ENCODE measurements at regions not wholly inside any gene's neighbourhood (a gene's known extent, or its start where the extent isn't known, plus 50 kb on each side); places are given as distances from the start of the nearest gene placed in this dataset.

DNA sequence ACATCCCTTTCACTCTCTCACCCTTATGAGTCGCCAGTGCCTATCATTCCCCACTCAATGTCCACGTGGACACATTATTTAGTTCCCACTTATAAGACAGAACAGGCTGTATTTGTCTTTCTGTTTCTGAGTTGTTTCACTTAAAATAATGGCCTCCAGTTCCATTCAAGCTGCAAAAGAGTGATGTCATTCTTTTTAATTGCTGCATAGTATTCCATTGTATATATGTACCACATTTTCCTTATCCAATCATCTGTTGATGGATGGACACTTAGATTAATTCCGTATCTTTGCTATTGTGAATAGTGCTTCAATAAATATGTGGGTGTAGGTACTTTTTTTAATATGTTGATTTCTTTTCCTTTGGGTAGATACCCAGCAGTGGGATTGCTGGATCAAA lies 79.1 kb downstream of the ZNF365 start:
- DNase-seq (ENCODE audit: low spot score), result no peak

DNA sequence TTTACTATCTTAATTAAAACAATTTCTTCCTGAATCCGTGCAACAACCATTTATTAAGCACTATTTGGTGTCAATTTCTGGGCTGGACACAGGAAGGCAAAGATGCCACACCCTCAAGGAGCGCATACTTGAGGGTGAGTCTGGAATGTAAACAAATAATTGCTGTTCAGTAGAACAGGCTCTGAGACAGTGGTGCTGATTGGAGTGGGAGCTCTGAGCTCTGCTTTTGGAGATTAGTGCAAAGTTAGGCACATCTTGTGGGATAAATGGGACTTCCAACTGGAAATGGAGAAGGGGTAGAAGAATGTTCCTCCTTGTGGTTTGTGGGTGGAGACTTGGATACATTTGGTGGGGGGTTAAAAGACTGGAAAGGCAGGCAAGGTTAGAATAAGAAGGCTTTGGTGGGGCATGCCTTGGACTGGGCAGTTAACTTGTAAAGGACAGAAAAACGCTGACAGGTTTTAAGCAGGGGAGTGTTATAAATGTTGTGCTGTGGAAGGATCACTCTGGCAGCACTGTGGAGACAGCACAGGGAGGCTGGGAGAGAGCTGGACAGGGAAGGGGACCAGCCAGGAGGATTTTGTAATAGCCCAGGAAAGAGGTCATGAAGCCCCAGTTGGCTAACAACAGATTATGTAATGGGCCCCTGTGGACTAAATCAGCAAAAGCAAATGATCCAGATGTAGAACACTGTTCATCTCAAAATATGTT lies 80.7 kb downstream of the ZNF365 start:
- peak; percentile 82 for DNase-seq (ENCODE audit: low spot score)

DNA sequence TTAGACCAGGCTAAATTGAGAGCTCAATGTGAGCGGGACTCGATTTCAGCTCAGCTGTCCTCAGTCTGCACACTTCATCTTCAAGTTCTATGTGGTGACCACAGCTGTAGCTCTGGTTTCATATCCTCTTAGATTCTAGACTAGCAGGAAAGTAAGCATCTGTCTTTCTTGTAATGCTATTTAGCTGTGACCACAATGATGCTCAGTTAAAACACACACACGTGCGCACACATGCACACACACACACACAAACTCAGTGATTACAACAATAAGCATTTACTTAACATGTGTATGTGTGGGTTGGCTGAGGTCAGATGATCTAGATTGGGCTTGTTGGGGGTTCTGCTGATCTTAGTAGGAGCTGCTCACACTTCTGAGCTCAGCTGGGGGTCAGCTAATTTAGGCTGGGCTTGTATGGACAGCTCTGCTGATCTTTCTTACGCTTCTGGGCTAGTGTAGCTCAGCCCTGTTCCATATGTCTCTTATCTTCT lies 82.5 kb downstream of the ZNF365 start:
- peak; percentile 41 for DNase-seq (ENCODE audit: low spot score)

DNA sequence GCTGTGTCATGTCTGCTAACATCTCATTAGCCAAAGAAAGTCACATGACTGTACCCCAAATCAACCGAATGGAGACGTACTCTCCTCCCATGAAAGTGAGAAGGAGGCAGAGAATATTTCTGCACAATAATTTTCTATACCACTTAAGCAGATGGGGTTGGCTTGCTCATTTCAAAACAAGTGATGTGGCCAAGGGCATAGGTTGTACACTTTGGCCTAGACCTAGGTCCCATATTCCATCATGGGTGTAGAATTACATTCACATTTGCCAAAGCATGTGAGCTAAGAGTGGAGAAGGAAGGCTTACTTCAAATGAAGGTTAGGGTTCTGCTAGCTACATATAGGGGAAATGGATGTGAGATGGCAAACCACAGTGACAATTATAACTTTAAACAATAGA lies 83.0 kb downstream of the ZNF365 start:
- DNase-seq (ENCODE audit: low spot score), result no peak

DNA sequence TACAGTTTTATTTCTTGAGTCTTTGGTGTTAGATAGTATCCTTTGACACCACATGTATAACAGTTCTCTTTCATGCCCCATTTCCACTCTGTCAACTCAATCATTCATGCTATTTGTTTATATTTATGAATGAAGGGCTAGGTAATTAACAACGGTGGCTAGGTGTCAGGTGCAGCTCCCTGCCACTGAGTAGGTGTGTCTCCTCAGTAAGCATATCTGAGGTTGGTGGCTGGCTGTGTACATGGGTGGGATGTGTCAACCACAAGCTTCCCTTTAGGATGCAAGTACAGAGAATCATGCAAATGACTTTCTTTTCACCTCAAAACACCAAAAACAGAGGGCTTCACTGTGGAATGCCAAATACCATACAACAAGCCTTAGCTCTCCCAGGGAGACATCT lies 83.4 kb downstream of the ZNF365 start:
- DNase-seq (ENCODE audit: low spot score), result no peak

DNA sequence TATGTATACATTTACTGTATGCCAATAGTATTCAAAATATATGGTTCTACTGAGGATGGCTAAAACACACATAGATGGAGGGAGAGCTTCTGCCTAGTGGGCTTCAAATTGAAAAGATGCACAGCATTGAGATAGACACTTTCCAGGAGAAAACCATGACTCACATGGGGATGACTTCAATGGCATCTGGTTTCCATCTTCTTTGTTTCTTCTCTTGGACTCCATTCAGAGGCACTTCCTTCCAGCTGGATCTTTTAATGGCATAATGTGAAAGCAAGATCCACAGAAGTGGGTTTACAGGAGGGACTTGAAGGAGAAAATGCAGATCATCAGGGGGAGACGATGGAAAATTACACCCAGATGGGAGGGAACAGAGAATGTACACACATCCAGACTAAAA lies 84.9 kb downstream of the ZNF365 start:
- DNase-seq (ENCODE audit: low spot score), result peak; percentile 77

DNA sequence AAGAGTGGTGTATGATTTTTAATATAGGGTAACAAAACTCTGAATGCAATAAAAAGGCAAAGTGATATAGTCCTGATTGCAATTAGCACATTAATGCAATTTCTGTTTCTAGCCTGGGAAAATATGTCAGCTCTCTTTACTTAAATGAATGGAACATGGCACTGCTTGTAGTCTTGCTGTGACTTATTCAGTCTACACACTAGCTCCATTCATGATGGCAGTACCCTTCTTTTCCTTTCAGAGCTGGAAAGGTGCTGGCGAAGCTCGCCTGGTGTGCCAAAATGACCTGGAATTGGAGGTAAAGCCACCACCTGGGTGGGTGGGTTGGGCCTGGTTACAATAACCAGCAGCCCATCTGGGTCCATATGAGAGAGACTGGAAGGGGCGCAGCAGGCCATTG lies 85.3 kb downstream of the ZNF365 start:
- no peak for DNase-seq (ENCODE audit: low spot score)

DNA sequence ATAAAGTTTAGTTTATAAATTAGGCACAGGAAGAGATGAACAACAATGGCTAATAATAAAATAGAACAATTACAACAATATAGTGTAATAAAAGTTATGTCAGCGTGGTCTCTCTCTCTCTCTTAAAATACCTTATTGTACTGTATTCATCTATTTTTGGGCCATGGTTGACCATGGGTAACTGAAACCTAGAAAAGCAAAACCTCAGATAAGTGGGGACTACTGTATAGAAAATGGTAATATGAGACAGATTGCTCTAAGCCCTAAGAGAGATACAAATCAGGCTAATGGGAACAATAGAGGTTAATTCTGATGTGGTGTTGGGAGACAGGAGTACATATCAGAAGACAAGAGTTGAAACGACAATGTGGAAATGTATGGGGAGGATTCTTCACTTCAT lies 86.2 kb downstream of the ZNF365 start:
- DNase-seq (ENCODE audit: low spot score), result no peak

DNA sequence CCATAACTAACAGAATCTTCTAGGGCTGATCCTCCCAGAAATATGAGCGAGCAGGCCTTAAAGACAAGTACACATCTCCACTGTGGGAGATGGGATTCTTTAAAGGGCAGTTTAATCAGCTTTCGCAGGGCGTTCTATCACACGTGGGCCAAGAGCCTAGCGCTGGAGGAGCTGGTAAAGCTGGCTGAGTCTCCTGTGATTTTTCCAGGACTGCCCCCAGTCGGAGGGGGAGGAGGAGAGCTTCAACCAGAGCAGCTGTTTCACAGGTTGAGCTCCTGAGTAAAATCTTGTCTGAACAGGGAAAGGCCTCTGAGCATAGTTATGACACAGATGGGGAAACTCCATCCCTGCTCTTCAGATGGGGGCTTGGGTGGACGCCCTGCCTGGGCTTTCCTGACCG lies 87.0 kb downstream of the ZNF365 start:
- DNase-seq (ENCODE audit: low spot score), result no peak

DNA sequence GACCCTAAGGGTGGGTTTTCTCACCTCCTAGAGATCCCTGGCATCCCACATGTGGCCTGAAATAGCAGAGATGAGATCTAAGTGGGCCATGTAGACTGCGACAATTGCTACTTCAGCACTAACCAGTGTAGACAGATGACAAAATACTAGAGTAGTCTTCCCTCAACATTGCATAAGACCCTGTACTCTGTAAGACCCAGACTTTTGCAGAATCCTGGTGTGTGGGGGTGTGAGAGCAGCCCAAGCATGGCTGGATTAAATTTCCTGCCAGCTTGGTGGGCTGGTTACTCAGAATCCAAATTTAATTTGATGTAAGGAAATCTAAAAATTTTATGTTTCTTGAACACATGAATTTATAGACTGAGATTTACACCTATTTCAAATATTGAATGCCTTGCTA lies 88.3 kb downstream of the ZNF365 start:
- no peak for DNase-seq (ENCODE audit: low spot score)

DNA sequence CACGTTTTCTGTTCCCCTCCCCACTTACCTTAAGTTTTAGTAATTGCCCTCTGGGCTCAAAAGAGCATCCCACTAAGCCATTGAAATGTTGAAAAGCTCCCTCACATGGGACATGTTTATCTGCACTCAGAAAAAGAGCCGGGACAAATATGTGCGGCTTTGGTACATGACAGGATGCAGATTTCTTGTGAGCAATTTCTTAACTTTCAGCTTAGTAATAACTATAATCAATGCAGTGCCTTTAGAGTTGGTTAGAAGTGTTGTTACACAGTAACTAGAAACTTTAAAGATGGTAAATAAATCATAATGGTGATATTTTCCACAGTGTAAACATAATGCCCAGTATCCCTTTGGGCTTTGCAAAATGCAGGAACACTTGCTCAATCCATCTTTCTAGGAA lies 89.2 kb downstream of the ZNF365 start:
- DNase-seq (ENCODE audit: low spot score), result no peak

DNA sequence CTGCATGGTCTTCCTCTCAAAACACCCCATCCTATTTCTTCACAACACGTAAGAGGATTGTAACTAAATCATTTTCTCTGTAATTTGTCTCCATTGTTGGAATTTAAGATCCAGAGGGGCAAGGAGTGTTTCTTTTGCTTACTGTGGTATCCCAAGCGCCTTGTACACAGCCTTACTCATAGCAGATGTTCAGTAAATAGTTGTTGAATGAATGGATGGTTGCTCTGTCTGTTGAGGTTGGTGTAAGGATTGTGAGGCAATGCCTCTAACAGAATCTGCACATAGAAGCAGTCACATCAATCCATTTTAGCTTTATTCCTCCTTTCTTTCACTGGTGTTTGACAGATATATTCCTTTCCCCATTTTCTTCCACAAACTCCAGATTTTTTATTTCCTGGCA lies 90.1 kb downstream of the ZNF365 start:
- peak; percentile 50 for DNase-seq (ENCODE audit: low spot score)

DNA sequence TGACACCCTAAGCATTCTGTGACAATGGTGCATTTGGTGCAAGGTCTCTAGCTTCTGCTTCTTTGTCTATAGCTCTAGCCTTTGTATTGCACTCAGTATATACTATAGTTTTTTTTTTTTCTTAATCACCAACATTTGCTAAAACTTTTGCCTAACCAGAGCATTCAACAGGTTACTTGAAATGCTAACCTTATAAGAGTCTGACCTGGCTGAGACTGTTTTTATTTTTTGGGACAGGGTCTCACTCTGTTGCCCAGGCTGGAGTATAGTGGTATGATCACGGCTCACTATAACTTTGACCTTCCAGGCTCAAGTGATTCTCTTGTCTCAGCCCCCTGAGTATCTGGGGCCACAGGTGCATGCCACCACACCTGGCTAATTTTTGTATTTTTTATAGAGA lies 92.4 kb downstream of the ZNF365 start:
- no peak for DNase-seq (ENCODE audit: low spot score)

DNA sequence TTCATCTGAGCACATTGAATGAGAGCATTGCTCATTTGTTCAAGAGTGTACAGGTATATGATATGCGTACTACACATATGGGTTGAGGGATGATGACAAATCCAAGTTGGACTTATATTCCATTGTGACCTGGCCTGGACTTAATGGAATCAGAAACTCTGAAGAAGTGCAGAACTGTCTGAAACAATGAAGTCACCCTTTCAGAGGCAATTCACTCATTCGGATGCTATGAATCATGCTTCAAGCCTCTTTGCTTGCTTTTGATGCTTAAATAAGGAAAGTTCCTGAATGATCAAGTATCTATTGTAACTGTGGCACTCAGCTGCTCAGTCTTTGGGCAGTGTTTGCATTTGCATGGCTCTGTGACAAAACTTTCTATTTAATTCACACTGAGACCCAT lies 93.4 kb downstream of the ZNF365 start:
- DNase-seq (ENCODE audit: low spot score), result peak; percentile 15

DNA sequence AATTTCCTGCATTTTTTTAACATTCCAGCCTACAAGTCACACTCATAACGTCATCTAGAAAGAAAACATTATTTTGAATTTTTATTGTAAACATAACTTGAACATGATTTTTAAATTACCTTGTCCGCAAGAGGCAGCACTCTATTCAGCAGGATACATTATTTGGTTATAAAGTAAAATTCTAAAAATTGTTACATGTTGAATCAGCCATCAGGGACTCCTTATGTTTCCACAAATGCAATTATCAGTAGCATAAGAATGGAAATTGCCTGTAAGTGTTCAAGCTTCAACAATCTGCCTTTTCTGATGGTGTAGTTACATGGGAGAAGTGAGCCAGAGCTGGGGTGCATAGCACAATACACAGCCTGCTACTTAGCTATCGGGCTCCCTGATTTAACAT lies 97.5 kb downstream of the ZNF365 start:
- DNase-seq (ENCODE audit: low spot score), result no peak

DNA sequence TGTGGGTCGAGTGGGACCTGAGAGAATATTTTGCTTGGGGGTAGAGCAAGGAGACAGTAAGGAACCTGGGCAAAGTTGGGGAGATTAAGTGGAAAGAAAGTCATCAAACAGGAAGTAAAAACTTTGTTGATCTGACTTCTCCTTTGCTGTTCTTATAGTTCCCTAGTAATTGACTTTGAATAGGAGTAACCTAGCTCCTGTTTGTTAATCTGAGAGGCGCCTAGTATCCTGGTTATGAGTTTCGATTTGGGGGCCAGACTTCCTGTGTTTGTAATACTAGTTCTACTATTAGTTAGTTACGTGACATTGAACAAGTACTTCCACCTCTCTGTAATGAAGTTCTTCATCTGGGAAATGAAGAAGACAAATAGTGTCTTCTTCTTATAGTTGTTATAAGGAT lies 99.1 kb downstream of the ZNF365 start:
- DNase-seq (ENCODE audit: low spot score), result no peak

DNA sequence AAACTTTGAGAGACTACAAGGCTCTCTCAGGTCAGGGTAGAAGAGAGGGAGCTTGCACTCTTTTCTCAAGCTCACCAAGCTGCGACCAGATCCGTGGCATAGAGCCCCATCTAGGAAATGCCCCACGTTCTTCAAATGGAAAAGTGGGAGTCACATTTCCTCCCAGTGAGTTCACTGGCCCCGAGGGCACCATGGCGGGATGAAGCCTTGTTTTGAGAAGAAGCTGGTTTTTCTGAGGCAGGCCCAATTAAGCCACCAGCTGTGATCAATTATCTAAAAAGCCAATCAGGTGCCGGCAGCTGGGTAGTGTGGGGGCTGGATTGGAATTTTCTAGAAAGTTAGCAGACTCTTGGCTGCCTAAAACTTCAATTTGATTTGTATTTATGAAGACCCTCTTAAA lies 101.4 kb downstream of the ZNF365 start:
- no peak for DNase-seq (ENCODE audit: low spot score)

DNA sequence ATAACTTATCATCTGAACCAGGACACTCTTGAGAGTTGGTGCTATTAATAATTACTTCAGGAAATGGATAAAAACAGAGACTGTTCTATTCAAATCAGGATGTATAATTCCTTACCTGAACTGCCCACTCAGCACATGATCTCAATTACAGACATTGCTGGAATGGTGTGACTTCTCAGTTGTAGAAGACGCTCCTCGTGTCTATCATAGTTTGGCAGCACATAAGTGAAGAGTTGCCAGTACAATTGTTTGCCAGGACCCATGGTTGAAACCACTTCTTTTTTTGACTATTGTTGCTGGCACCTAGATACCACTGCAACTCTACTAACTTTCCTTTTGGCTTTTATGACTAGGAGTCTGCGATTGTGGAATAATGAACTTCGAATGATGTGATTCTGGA lies 105.4 kb downstream of the ZNF365 start:
- no peak for DNase-seq (ENCODE audit: low spot score)

DNA sequence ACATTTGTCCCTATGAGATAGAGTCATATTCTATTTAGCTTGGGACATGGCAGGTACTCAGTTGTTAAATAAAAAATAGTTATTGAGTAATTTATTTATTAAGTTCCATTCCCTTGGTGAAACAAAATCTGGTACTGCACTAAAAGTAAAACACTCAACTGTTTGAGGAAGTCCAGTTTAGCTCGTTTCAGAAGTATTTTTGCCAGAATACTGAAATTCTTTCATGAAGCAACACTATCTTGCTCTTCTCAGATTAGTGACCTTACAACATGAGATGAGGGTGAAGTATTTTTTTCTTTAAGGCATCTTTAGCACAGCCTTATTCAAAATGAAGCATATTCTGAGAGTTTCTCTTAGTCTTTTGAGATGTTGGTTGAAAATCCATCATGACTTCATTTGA lies 106.0 kb downstream of the ZNF365 start:
- no peak for DNase-seq (ENCODE audit: low spot score)

DNA sequence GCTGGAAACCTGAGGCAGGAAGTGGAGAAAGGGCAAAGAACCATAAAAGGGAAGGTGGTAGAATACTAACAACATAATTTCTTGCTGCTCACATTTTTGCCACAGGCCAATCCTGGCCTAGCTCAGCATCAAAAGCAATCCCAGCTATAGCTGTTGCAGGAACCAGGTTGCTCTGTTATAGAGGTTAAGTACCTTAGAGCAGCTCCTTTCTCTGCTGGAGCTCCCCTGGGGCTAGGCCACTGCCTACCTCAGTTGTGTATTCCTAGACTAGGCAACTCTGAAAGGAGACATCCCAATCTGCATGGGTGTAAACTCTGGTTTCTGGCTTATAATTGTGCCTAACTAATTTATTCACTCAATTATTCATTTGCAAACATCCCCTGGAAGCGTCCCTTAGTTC lies 108.4 kb downstream of the ZNF365 start:
- no peak for DNase-seq (ENCODE audit: low spot score)

DNA sequence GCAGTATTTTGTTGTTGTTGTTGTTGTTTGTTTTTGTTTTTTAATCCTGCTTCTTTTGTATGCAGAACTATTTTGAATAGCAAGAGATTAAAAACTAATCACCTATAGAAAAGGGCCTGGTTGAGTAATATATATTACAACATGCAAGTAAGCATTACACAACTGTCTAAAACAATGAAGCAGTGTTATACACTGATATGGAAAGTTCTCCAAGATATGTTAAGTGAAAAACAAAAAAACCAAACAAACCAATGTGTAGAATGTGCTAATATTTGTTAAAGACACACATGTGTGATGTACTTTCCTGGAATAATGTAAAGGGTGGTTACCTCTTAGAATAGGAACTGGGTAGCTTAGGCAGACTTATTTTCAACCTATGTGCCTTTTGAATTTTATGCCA lies 117.4 kb downstream of the ZNF365 start:
- DNase-seq (ENCODE audit: low spot score), result no peak

DNA sequence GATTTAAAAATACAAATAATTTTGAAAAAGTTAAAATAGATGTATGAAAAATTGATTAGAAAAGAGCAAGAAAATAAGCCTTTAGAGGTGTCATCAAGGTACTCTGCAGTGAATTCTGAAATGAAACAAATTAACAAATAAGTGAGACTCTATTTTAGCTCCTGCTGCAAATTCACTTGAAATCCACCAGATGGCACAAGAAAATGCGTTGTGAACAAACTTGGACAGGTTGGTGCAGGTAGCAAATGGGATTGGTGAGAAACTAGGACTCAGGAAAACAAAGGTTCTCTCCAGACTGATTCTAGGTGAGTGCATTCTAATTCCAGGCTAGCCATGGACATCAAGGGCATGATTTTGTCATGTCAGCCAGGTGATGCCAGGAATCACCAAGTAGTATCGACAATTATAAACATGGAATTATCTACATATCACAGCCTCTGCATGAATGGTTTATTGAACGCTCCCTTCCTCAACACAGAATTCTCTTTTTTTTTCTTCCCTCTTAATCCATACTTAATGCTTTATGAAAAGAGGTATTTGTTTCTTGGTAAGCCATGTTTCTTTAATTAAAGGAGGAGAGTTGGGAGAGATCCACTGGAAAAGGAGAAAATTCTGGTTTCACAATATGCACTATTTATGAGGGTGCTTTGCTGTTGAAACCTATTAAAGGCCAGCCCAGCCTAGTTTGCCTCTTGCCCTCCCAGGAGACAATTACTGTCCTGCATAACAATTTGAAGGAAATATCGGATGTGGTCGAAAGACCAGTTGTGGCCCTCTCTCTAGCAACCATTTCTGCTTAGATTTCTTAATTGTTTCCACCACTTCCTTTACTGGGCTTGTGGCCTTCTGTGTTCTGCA lies 118.1 kb downstream of the ZNF365 start:
- peak; percentile 47 for DNase-seq (ENCODE audit: low spot score)

DNA sequence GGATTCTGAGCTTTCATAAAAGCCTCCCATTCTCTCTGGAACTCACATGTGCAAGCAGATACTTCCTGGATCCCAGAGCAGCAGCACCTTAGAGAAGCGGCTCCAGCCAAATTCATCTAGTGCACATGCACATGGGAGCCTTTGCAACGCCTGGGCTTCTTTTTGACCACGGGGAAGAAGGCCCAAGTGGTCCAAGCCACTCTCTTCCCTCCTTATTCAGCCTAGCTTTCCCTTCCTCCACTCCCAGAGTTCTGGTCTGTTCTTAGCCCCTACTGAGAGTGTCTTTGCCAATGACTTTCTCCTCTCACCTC lies 118.7 kb downstream of the ZNF365 start:
- DNase-seq (ENCODE audit: low spot score), result no peak

DNA sequence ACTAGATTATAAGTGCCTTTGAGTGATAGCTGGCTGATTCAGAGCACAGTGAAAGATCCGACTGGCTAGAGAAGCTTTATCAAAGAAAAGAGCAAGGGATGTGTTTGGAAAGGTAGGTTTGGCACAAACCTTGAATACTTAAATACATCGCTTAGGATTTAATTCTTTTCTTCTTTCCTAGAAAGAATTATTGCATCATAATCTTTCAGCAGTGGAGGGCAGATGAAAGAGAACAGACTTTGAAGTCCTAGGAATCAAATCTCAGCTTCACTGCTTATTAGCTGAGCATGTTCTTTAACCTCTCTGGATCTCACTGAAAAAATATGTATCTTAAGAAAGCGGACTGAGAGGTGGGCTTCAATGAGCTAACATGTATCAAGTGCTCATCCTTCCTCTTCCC lies 122.8 kb downstream of the ZNF365 start:
- no peak for DNase-seq (ENCODE audit: low spot score)
